ENCODE measurements at regions not wholly inside any gene's neighbourhood (a gene's known extent, or its start where the extent isn't known, plus 50 kb on each side); places are given as distances from the start of the nearest gene placed in this dataset.

DNA sequence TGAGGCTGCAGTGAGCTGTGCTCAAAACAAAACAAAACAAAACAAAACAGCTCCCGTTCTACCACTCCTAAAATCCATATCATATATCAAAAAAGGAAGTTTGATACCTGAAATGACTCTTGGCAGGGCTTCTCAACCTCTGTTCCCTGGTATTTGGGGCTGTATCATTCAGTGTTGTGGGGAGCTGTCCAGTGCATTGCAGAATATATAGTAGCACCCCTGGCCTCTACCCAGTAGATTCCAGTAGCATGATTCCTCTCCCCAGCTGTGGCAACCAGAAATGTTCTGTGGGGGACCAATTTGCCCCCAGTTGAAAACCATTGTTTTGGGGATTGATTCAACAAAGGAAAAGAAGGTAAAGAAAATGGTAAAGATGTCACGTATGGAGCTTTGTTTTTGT lies 238.9 kb downstream of the PRL start:
- TF ChIP-seq, protein P1, sequence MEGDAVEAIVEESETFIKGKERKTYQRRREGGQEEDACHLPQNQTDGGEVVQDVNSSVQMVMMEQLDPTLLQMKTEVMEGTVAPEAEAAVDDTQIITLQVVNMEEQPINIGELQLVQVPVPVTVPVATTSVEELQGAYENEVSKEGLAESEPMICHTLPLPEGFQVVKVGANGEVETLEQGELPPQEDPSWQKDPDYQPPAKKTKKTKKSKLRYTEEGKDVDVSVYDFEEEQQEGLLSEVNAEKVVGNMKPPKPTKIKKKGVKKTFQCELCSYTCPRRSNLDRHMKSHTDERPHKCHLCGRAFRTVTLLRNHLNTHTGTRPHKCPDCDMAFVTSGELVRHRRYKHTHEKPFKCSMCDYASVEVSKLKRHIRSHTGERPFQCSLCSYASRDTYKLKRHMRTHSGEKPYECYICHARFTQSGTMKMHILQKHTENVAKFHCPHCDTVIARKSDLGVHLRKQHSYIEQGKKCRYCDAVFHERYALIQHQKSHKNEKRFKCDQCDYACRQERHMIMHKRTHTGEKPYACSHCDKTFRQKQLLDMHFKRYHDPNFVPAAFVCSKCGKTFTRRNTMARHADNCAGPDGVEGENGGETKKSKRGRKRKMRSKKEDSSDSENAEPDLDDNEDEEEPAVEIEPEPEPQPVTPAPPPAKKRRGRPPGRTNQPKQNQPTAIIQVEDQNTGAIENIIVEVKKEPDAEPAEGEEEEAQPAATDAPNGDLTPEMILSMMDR (IDR thresholded peaks at IDR 0.05) = no peak
- no peak for TF ChIP-seq EZH2 (IDR thresholded peaks at IDR 0.05; ENCODE audit: borderline replicate concordance, insufficient read depth, low read depth, low read length, poor library complexity, severe bottlenecking)

All from B cell (primary cell).